ENCODE measurements at regions not wholly inside any gene's neighbourhood (a gene's known extent, or its start where the extent isn't known, plus 50 kb on each side); places are given as distances from the start of the nearest gene placed in this dataset.

DNA sequence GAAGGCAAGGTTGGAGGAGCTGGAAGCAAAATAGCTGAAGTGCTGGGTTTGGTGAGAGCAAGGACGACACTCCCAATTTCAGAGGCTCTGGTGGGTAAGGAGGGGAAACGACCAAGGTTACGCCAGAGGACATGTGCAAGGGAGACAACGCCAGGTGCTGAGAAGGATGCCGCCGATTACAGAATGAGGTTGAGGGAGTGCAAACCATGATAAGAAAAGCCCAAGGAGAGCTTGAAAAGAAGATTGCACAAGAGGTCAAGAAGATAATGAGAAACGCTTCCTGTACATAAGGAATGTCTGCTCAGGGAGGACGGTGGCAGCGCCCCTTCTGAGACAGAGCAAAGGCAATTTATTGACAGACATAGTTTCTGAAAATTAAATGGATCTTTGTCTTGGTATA, 382.0 kb upstream of the PROX1 start:
- no peak for DNase-seq (ENCODE audit: low spot score)
- TF ChIP-seq, protein P1, sequence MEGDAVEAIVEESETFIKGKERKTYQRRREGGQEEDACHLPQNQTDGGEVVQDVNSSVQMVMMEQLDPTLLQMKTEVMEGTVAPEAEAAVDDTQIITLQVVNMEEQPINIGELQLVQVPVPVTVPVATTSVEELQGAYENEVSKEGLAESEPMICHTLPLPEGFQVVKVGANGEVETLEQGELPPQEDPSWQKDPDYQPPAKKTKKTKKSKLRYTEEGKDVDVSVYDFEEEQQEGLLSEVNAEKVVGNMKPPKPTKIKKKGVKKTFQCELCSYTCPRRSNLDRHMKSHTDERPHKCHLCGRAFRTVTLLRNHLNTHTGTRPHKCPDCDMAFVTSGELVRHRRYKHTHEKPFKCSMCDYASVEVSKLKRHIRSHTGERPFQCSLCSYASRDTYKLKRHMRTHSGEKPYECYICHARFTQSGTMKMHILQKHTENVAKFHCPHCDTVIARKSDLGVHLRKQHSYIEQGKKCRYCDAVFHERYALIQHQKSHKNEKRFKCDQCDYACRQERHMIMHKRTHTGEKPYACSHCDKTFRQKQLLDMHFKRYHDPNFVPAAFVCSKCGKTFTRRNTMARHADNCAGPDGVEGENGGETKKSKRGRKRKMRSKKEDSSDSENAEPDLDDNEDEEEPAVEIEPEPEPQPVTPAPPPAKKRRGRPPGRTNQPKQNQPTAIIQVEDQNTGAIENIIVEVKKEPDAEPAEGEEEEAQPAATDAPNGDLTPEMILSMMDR (IDR thresholded peaks at IDR 0.05; ENCODE audit: extremely low read depth, missing control alignments): no peak

DNA sequence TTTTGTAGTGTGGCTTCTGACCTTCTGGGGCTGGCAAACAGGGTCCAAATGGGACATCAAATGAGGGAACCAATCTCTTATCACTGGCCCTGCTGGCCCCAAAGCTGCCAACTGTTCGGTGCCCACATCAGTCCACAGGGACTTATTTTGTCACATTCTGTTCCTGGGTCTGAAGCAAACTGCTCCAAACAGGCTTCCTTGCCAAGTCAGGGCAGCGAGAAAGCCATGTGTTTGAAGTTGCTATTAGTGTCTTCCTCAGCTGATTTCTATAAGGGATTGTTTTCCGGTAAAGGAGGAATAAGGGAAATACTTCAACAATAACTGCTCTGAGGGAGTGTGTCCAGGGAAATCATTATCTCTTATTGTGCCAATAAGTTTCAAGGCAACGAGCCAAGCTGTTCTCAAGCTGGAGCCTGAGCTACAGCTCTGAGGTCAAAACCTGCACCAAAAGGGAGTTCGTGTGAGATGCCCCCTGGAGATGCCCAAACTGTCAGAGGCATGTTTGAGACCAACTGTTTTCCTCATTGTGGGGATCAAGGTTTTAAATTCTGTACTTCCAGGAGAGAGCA, 381.4 kb upstream of the PROX1 start:
- no peak for DNase-seq (ENCODE audit: low spot score)
- TF ChIP-seq, protein P1 (IDR thresholded peaks at IDR 0.05; ENCODE audit: extremely low read depth, missing control alignments): no peak

DNA sequence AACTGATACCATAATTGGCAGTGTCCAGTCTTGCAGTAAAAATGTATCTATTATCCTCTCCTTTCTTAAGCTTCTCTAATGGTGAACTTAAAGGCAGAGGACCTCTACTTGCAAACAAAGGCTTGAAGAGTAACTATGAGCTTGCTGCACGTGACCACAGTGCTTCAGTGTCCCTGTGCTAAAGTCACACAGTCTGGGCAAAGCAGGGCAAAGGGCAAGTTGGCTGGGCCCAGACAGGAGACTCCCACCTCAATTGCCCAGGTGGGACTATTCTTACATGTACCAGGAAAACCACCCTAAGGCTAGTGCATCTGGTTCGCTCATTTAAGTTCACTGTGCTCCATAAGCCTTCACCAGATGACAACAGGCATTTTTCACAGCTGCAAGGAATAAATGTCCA, 374.2 kb upstream of the PROX1 start:
- no peak for DNase-seq (ENCODE audit: low spot score)
- TF ChIP-seq, protein P1 (IDR thresholded peaks at IDR 0.05; ENCODE audit: extremely low read depth, missing control alignments): no peak

DNA sequence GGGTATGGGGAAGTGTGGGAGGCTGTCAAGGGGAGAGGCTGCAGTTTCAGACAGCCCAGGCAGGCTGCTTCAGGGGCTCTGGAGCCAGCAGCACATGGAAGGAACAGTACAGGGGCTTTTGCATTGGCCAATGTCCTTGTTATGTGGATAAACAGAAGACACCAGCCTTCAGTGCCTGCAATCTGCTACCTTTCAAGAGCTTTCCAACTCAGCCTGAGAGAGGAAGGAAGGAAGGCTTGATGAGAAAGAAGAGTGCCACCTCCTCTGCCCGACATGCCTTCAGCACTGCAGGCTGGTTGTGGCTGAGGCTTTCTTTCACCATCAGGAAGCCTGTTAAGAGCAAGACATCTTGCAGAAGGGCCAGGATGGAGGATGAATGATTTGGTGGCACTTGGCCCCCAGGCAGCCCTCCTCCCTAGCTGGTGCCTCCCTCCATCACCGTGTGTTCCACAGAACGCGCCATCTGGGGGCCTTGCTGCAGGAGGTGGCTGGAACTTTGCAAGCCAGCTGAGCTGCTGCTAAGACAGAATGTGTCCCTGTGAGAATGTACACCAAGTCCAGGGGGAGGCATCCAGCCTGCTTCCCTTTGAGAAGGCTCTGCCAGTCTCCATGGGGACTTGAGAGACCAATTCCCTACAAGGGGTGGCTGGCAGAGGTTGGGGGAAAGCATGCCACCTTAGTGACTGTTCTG, 372.4 kb upstream of the PROX1 start:
- TF ChIP-seq, protein P1 (IDR thresholded peaks at IDR 0.05; ENCODE audit: extremely low read depth, missing control alignments): no peak

DNA sequence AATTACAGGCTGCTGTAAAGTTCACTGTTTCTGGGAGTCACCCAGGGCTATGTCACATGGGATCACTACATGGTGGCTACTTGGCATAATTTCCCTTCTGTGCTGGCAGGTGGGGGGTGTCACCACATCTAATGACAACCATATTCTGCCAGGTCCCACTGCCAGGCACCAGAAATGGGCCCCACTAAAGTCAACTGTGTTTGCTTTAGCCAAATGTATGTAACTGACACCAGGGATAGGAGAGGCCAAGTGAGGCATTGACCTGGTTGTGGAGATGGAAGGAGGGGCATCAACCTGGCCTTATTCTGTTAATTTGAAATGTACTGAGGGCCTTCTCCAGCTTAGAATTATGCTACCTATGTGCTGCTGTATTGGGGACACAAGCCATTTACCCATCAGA, 370.6 kb upstream of the PROX1 start:
- DNase-seq (ENCODE audit: low spot score): no peak
- TF ChIP-seq, protein P1 (IDR thresholded peaks at IDR 0.05; ENCODE audit: extremely low read depth, missing control alignments): no peak

More for the DNA sequence above, 372.4 kb upstream of the PROX1 start:
- no peak for DNase-seq (ENCODE audit: low spot score)

DNA sequence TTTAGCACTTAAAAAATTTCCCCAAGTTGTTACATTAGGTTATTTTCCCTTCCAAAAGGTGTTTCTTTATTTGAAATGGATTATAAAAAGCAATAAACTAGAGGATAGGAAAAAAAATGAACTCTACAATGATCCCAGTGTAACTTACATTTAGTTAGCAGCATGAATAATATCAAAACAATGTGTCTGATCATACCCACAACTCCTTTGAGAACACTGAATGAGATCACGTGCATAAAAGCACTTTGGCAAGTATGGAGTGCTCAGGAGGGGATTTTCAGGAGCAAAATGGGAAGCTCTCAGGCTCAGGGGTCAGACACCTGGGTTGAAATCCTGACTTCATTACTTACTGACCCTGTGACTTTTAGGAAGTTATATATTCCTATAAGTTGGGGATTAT, 369.7 kb upstream of the PROX1 start:
- DNase-seq (ENCODE audit: low spot score): no peak
- TF ChIP-seq, protein P1 (IDR thresholded peaks at IDR 0.05; ENCODE audit: extremely low read depth, missing control alignments): no peak

DNA sequence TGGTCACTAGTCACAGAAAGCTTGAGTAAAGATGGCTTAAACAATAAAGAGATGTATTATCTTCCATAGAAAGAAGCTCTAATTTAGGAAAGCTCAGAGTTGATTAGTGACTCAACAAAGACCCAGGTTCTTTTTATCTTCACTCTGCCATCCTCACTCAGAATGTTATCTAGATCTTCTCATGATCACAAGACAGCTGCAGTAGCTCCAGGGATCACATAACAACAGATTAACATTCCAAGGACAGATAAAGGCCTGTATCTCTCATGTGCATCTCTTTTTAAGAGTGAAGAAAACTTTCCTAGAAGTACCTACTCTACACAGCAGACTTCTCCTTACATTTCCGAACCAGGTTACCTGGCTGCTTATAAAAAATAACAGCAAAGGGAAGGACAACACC, 368.7 kb upstream of the PROX1 start:
- TF ChIP-seq, protein P1 (IDR thresholded peaks at IDR 0.05; ENCODE audit: extremely low read depth, missing control alignments): no peak

More for the DNA sequence above, 368.7 kb upstream of the PROX1 start:
- no peak for DNase-seq (ENCODE audit: low spot score)
